ENCODE measurements at regions not wholly inside any gene's neighbourhood (a gene's known extent, or its start where the extent isn't known, plus 50 kb on each side); places are given as distances from the start of the nearest gene placed in this dataset.

DNA sequence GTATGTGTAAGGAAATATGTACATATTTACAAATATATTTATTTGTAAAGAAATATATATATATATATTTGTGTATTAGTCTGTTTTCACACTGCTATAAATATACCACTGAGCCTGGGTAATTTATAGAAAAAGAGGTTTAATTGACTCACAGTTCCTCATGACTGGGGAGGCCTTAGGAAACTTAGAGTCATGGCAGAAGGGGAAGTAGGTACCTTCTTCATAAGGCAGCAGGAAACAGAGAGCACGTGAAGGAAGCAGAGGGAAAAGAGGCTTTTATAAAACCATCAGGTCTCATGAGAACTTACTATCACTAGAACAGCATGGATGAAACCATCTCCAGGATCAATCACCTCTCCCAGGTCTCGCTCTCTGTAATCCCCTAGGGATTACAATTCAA is 644.5 kb upstream of the HS3ST5 start:
- no peak for TF ChIP-seq EZH2 (IDR thresholded peaks at IDR 0.05)
- TF ChIP-seq POLR2AphosphoS5 (IDR thresholded peaks at IDR 0.05; ENCODE audit: borderline replicate concordance, low read depth, low read length) = no peak

Measured in SK-N-MC (cell line).